HG03457 (cell line): ENCODE measurements at regions not wholly inside any gene's neighbourhood (a gene's known extent, or its start where the extent isn't known, plus 50 kb on each side); places are given as distances from the start of the nearest gene placed in this dataset.

ENCODE experiments used
- ATAC-seq: cut with Tn5 transposase; IDR thresholded peaks from one replicate; pipeline ENCODE4 v1.9.1; 2021; ENCODE audit warnings: moderate number of reproducible peaks; ENCODE audit not compliant: unreplicated experiment

DNA sequence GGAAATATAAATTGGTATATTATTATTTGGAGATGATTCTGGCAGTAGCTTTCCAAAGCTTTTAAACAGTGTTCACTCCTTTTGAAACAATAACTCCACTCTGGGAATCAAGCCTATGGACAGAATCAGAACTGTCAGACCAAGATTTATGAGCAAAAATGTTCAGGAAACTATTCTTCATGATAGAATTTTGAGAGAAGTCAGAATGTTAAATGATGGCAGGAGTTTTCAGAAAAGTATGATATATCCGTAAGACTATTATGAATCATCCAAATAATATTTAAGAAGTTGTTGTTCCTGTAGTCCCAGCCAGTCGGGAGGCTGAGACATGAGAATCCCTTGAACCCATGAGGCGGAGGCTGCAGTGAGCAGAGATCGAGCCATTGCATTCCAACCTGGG lies 50.5 kb upstream of the ADGRG2 start:
- no peak for ATAC-seq

- no peak for ATAC-seq
These were observed 52.2 kb upstream of the ADGRG2 start for GRCh38 chrX:19174401-19175025.

DNA sequence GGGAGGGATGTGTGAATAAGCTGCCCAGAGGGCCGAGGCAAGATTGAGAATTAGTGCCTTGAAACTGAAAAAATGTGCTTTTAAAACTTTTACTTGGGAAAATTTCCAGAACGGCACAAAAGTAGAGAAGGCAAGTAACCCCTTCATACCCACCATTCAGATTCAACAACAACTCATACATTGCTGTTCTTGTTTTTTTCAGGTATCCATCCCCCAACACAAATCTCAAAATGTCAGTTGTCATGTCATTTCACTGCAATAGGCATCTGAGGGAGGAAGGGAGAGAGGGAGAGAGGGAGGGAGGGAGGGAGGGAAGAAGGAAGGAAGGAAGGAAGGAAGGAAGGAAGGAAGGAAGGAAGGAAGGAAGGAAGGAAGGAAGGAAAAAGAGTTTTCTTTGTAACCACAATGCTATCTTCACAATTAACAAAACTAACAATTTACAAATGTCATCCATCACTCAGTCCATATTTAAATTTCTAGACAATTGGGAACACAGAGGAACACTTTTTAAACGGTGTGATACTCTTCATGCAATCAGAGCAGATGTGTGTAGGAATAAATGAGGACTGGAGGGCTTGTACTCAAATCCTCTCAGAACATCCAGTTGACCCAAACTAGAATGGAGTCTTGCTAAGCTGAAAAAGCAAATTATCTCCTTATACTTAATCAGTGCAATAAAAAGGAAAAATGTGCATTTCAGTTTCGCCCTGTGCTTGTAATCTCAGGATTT lies 54.8 kb upstream of the ADGRG2 start:
- ATAC-seq: no peak

GRCh38 chrX:19177721-19178120 lies 55.5 kb upstream of the ADGRG2 start:
- ATAC-seq: no peak

DNA sequence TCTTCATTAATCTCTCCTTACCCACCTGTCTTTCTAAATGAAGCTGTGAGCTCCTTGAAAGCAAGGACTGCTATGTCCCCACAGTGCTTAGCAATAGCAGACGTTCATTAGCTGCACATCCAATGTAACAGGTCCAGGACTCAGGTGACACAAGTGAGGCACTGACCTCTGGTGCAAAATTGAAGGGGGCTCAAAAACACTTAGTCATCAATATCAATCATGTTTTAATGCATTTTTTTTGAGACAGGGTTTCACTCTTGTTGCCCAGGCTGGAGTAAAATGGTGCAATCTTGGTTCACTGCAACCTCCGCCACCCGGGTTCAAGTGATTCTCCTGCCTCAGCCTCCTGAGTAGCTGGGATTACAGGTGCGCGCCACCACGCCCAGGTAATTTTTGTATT lies 56.1 kb upstream of the ADGRG2 start:
- no peak for ATAC-seq

DNA sequence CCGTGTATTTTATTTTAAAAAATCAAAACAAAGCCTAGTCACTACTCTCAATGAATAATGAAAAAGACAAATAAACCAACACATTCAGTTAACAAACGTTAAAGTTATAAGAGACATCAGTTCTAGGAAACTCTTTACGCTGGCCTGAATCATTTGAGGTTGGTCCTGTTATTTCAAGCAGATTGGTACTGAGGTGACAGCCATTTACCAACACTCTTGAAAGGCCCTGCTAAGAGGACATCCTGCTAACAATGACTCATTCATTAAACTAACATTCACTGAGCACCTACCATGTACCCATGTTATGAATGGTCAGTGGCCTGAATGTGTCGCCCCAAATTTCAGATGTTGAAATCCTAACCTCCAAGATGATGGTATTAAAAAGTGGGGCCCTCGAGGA lies 57.1 kb upstream of the ADGRG2 start:
- no peak for ATAC-seq

DNA sequence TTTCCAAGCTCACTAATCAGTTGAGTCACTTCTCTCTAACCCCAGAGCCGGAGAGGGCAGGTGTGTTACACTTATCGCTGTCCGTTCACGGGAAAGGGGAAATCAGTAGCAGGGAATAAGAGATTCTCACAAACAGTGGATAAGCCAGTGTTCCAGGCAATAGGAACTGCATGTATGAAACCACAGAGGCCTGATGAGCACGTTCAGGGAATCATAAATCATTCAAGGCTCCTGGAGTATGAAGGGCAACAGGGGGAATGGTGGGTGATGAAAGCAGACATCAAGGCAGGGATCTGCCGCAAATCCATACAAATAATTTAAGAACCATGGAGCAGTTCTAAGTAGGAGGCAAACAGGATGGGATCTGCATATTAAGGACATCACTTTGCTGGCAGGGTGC lies 59.1 kb upstream of the ADGRG2 start:
- no peak for ATAC-seq

- ATAC-seq: no peak
These were observed 60.5 kb upstream of the ADGRG2 start for GRCh38 chrX:19182785-19183184.

DNA sequence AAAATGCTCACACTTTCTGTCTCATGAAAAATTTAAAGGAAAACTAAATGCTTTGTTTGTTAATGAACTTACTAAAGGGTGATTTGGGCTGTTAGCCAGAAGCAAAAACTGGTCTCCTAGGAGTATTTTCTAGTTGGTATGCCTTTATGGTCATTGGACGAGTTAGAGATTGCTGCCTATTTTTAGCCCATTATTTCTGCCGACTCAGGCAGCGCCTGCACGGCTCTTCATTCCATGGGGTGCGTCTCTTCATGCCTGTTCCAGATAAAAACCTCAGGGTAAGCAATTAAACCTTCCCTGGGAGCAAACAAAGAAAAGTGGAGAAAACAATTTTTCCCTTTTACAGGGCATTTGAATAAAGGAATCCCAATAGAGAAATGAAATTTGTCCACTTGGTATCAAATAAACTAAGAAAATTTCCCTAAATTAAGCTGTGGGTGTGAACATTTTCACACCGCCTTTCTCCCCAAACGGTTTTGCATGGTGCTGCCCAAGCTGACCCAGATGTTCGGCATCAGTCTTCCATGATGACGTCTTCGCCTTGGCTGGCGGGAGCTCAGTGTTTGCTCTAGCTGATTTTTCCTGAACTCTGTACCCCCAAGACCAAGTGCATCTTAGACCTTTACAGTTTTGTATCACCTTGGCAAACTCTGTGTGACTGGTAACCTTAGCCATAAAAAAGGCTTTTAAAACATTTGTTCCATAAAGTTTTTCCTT lies 61.7 kb upstream of the ADGRG2 start:
- ATAC-seq: no peak

DNA sequence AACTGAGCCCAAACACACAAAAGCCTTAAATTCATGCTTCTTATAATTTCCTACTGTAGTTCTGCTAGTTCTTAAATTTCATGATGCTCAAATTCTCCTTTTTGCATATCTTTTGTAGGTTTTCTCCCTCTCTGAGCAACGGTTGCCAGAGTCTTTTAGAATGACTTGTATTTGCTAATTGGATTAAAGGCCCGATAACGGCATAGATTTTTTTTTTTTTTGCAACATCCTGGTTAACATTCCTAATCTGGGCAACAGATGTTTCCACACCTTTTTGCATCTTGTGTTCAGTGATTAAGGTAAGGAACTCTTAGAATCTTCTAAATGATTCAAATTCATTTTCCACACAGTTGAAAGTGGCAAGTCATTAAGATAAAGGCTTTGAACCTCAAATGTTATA lies 66.3 kb upstream of the ADGRG2 start:
- no peak for ATAC-seq

GRCh38 chrX:19190902-19191301 lies 68.6 kb upstream of the ADGRG2 start:
- no peak for ATAC-seq

GRCh38 chrX:19193565-19193964 lies 71.3 kb upstream of the ADGRG2 start:
- no peak for ATAC-seq

DNA sequence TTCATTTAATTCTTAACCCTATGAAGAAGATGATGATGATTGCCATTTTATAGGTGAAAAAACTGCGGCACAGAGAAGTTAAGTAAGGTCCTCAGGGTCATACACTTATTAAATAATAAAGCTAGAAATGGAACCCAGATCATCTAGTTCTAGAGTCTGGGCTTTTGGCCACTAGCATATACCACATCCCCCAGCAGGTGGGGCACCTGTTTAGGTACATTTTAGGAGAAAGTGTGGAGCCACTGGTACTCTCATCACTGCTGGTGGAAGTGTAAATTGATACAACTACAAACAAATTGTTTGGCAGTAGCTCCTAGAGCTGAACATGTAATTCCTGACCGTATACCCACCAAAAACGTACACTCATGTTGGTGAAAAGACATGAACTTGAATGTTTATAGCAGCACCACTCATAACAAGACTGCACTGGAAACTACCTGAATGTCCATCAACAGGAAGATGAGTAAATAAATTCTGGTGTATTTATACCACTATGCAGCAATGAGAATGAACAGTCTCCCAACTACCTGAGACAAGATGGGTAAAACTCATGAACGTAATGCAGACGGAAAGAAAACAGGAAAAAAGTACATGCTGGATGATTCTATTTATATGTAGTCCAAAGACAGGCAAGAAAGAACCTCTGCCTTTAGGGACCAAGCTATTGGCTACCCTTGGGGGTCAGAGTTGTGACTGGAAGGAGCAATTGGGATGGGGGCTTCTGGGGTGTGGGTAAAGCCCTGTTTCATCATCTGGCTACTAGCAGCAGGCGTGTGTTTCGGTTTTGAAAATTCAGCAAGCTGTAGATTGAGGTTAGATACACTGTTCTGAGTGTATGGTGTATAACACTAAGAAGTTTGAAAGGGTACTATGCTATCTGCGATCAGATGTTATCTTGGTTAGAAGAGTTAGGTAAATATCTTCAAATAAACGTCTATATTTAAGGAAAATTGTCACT lies 72.3 kb upstream of the ADGRG2 start:
- ATAC-seq: no peak

DNA sequence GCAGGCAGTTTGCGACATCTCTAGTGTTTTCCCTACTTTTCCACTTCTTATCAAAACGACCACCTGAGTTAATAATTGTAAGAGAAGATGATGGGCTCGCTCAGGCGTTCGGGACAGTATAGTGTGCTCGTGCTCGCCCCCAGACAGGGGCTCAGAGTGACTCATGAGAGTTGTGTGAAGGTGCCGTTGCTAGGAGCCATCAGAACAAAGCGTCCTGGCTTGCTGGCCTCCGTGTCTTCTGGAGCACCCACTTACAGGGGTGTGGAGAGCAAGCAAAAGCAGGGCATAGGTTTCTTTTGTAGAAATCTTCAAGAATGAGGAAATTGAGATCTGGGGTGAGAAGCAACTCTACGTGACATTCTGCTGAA lies 73.0 kb upstream of the ADGRG2 start:
- ATAC-seq: no peak

DNA sequence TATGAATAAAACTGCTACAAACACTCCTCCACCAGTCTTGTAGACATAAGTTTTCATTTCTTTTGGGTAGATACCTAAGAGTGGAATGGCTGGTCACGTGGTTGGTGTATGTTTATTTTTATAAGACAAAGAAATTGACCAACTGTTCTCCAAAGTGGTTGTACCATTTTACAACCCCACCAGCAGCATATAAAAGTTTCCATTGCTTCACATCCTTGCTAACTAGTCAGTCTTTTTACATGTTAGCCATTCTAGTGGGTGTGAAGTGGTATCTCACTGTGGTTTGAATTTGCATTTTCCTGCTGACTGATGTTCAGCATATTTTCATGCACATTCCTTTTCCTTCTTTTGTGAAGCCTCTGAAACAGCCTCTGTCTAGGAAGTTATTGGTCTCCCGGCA lies 76.2 kb upstream of the ADGRG2 start:
- ATAC-seq: no peak

DNA sequence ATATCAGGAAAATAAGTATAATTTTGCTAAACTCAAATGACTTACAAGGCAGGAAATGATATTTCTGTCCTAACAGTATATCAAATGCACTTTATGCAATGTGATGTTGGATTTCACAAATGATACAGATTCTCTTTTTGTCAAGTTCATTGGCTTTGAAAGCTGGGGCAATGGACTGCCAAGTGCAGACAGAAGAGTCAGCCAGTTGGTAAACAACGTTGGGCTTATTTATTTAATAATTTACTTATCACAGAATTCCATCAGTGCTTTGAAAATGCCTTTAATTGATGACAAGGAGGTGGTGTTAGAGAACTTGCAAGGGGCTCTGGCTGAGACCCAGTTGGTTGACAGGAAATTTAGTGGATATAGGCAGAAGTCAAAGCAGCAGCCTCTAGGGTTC lies 79.9 kb upstream of the ADGRG2 start:
- no peak for ATAC-seq

GRCh38 chrX:19204636-19205035 lies 82.4 kb upstream of the ADGRG2 start:
- ATAC-seq: no peak

- ATAC-seq: no peak
These were observed 89.8 kb upstream of the ADGRG2 start for GRCh38 chrX:19212037-19212436.

DNA sequence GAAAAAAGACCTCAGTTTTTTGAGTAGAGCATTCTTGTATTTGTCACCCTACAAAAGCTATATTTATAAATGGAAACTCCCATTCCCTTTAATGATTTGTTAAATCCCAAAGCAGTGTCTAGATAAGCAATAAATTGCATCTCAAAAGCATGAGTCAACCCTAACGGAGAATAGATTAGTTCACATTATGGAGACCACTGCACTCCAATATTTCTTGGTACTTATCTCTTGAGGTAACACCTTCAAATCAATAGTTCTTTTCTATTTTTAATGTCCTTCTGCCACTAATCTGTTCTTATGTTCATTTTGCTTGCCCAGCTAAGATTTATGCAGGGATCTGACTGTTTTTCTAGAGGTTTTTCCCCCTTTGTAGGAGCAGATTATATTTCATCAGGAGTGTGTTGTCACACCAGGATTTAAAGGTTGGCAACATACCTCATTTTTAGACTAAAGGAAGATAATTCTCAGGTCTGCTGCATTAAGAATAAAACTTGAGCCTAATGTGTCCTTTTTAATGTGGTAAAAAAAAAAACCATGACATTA lies 91.4 kb upstream of the ADGRG2 start:
- no peak for ATAC-seq

GRCh38 chrX:19214311-19214710 lies 92.0 kb upstream of the ADGRG2 start:
- ATAC-seq: no peak

GRCh38 chrX:19225909-19226308 lies 103.6 kb upstream of the ADGRG2 start:
- ATAC-seq: no peak
